A549 (cell line): ENCODE measurements at regions not wholly inside any gene's neighbourhood (a gene's known extent, or its start where the extent isn't known, plus 50 kb on each side); places are given as distances from the start of the nearest gene placed in this dataset.

ENCODE experiments used
- ATAC-seq, 2 experiments: fragments of 200-7000 bp in 1 of 2; fragments of >200 bp in 1 of 2; cut with Nextera tagmentation in 1 of 2; cut with Tn5 transposase in 1 of 2; 3 replicates each; pipeline versions ENCODE4 v1.8.0 to v1.9.1; 2018 to 2020; ENCODE audit warnings: mild to moderate bottlenecking in 1 of 2, moderate library complexity in 1 of 2
- CTCF ChIA-PET: fragments of 300-600 bp; sonication (Branson Sonifier 250); formaldehyde crosslinking; extraction: SDS; loops from one replicate; lab custom pipeline; 2021; ENCODE audit warnings: antibody characterized with exemption, inconsistent platforms; lab: Yijun Ruan, JAX
- POLR2A ChIA-PET: fragments of 350-600 bp; formaldehyde crosslinking; extraction: SDS; loops from one replicate; lab custom pipeline; 2021; ENCODE audit warnings: antibody characterized with exemption, inconsistent platforms; lab: Yijun Ruan, JAX
- DNase-seq, 2 experiments: peaks; one replicate each; pipeline versions ENCODE4 v3.0.0 to v3.0.0-alpha.2; 2011 to 2016; ENCODE audit warnings: low read depth in 1 of 2, low spot score in 1 of 2
- FAIRE-seq: peaks from 2 replicates; lab custom pipeline; 2011; peaks lifted over from hg19 to GRCh38; lab: Jason Lieb, UNC
- H3K27ac ChIP-seq, 2 experiments: fragments of >200 bp; sonication (Bioruptor Twin); formaldehyde crosslinking; 3 replicates each; pipeline ENCODE4 v1.5.1; 2016 to 2017
- H3K4me1 ChIP-seq: fragments of >200 bp; sonication (Bioruptor Twin); formaldehyde crosslinking; 3 replicates; pipeline ENCODE4 v1.6.1; 2016
- H3K4me2 ChIP-seq: fragments of >200 bp; sonication (Bioruptor Twin); formaldehyde crosslinking; 3 replicates; pipeline ENCODE4 v1.6.1; 2016
- H3K4me3 ChIP-seq: fragments of >200 bp; sonication (Bioruptor Twin); formaldehyde crosslinking; 3 replicates; pipeline ENCODE4 v1.5.1; 2016
- H3K9me3 ChIP-seq: fragments of >200 bp; sonication (Bioruptor Twin); formaldehyde crosslinking; 3 replicates; pipeline ENCODE4 v1.6.1; 2016
- CBX2 ChIP-seq: fragments of 200-600 bp; sonication (generic); IDR thresholded peaks from 2 replicates; pipeline ENCODE4 v1.6.1; 2016; ENCODE audit warnings: low read depth, mild to moderate bottlenecking, borderline replicate concordance
- CEBPB ChIP-seq, 2 experiments: fragments of >200 bp in 1 of 2; sonication (Bioruptor Twin) in 1 of 2; formaldehyde crosslinking in 1 of 2; IDR thresholded peaks; 2 replicates each; pipeline ENCODE4 v1.6.1; 2012 to 2016
- CHD4 ChIP-seq: fragments of 200-600 bp; sonication (generic); IDR thresholded peaks from 2 replicates; pipeline ENCODE4 v1.6.1; 2016; ENCODE audit warnings: antibody characterized with exemption, mild to moderate bottlenecking, borderline replicate concordance
- EHF ChIP-seq: fragments of 250-450 bp; sonication (Bioruptor Pico); IDR thresholded peaks from 2 replicates; pipeline ENCODE4 v1.5.0; 2020; ENCODE audit warnings: mild to moderate bottlenecking
- EP300 ChIP-seq, 2 experiments: fragments of >200 bp; sonication (Bioruptor Twin); formaldehyde crosslinking; IDR thresholded peaks; 2 replicates in 1 of 2; 3 replicates in 1 of 2; pipeline ENCODE4 v1.6.1; 2016 to 2017
- ESRRA ChIP-seq: fragments of 150-350 bp; IDR thresholded peaks from 2 replicates; pipeline ENCODE4 v1.6.1; 2014; ENCODE audit warnings: mild to moderate bottlenecking, low read length, borderline replicate concordance
- HDAC2 ChIP-seq: fragments of 200-600 bp; sonication (generic); IDR thresholded peaks from 2 replicates; pipeline ENCODE4 v1.6.1; 2016
- HEYL ChIP-seq: fragments of 250-450 bp; sonication (Bioruptor Pico); IDR thresholded peaks from 2 replicates; pipeline ENCODE4 v1.8.0; 2021; ENCODE audit warnings: mild to moderate bottlenecking, moderate library complexity
- HOXB5 ChIP-seq: fragments of 250-450 bp; sonication (Bioruptor Pico); IDR thresholded peaks from 2 replicates; pipeline ENCODE4 v1.5.0; 2020; ENCODE audit warnings: mild to moderate bottlenecking, moderate library complexity
- MYC ChIP-seq: IDR thresholded peaks from 2 replicates; pipeline ENCODE4 v1.6.1; 2012; ENCODE audit warnings: mild to moderate bottlenecking, inconsistent platforms, low read length, improper control_type of control experiment, borderline replicate concordance
- NFE2L2 ChIP-seq: fragments of 150-350 bp; conservative IDR thresholded peaks from 2 replicates; pipeline ENCODE4 v1.6.1; 2014; ENCODE audit warnings: low read length
- NPAS2 ChIP-seq: fragments of 250-450 bp; sonication (Bioruptor Pico); IDR thresholded peaks from 2 replicates; pipeline ENCODE4 v1.8.0; 2022; ENCODE audit warnings: mild to moderate bottlenecking, moderate library complexity, borderline replicate concordance
- POLR2A ChIP-seq: IDR thresholded peaks from 2 replicates; pipeline ENCODE4 v1.6.1; 2012; ENCODE audit warnings: mild to moderate bottlenecking, low read length
- RAD21 ChIP-seq, 2 experiments: fragments of >200 bp in 1 of 2; sonication (Bioruptor Twin) in 1 of 2; formaldehyde crosslinking in 1 of 2; IDR thresholded peaks in 1 of 2; conservative IDR thresholded peaks in 1 of 2; 2 replicates in 1 of 2; 3 replicates in 1 of 2; pipeline ENCODE4 v1.6.1; 2012 to 2018; ENCODE audit warnings: inconsistent platforms in 1 of 2
- RARB ChIP-seq: fragments of 250-450 bp; sonication (Bioruptor Pico); IDR thresholded peaks from 2 replicates; pipeline ENCODE4 v1.8.0; 2021; ENCODE audit warnings: mild to moderate bottlenecking, moderate library complexity
- RFX5 ChIP-seq: fragments of 450-650 bp; IDR thresholded peaks from 2 replicates; pipeline ENCODE4 v1.7.1; 2014; ENCODE audit warnings: antibody characterized with exemption, mild to moderate bottlenecking, moderate library complexity
- SMC3 ChIP-seq: fragments of >200 bp; sonication (Bioruptor Twin); formaldehyde crosslinking; IDR thresholded peaks from 3 replicates; pipeline ENCODE4 v1.6.1; 2018; ENCODE audit warnings: inconsistent platforms
- SREBF2 ChIP-seq: fragments of 450-650 bp; IDR thresholded peaks from 2 replicates; pipeline ENCODE4 v1.6.1; 2014; ENCODE audit warnings: mild to moderate bottlenecking, moderate library complexity
- TFCP2L1 ChIP-seq: fragments of 250-450 bp; sonication (Bioruptor Pico); IDR thresholded peaks from 2 replicates; pipeline ENCODE4 v1.5.0; 2021; ENCODE audit warnings: mild to moderate bottlenecking
- TP53 ChIP-seq: fragments of 250-450 bp; sonication (Bioruptor Pico); IDR thresholded peaks from 2 replicates; pipeline ENCODE4 v1.5.0; 2021; ENCODE audit warnings: mild to moderate bottlenecking, moderate library complexity
- ZFP36 ChIP-seq: fragments of 450-650 bp; IDR thresholded peaks from 2 replicates; pipeline ENCODE4 v1.6.1; 2014; ENCODE audit warnings: borderline replicate concordance; ENCODE audit not compliant: partially characterized antibody
- WGBS: methylation state at CpG from one replicate; pipeline ENCODE4 v1.1.6; 2017; ENCODE audit errors: missing lambda C conversion rate; 5-methylcytosine and 5-hydroxymethylcytosine counted together
- TF ChIP-seq, protein P1 (sequence below): fragments of 150-350 bp; IDR thresholded peaks from 2 replicates; pipeline ENCODE4 v1.6.1; 2014; ENCODE audit warnings: low read depth, mild to moderate bottlenecking, low read length
- TF ChIP-seq, protein P2 (sequence below): fragments of >200 bp; sonication (Bioruptor Twin); formaldehyde crosslinking; IDR thresholded peaks from 2 replicates; pipeline ENCODE4 v1.6.1; 2016
- TF ChIP-seq, protein P3 (sequence below): fragments of >200 bp; sonication (Bioruptor Twin); formaldehyde crosslinking; IDR thresholded peaks from 3 replicates; pipeline ENCODE4 v1.5.1; 2016
- TF ChIP-seq, protein P4 (sequence below): fragments of 450-650 bp; IDR thresholded peaks from 2 replicates; pipeline ENCODE4 v1.6.1; 2014; ENCODE audit warnings: antibody characterized with exemption

DNA sequence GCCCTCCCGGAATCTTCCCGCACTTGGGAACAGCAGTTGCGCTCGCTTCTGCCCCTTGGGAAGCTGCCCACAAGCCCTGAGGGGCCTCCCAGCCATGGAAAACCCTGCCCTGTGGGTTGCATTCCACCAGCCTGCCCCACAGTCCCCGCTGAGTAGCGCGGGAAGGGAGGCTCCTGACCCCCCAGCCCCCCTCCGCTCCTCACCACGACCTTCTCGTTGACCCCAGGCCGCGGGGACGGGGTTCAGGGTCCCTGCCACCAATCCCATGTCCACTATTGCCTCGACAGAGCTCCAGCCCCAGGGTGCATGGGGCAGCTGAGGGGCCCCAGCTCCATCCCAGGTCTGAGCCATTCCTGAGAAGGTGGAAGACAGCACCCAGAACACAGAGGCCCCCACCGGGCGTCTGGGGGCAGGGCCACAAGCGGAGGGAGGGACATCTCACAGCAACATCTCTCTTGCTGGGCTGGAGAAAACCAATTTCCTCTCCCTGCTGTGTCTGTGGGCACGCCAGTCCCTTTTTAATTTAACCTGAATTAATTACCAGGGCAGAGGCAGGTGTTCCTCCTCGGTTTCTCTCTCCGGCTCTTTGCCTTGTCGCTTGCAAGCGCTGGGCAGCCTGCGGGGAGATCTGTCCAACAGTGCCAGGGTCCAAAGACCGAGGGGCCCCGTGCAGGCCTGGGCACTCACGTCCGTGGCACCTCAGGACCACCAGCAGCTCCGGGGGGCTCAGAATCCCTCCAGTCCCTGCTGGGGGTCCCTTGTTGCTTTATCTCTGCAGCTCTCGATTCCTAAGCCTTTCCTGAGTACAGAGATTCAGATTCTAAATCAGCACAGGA is 57.9 kb downstream of the FOXL3 start:
- WGBS, result 65% methylated on average over 16 of the region's 29 CpGs
- TF ChIP-seq ZFP36, result no peak
- TF ChIP-seq HDAC2, result no peak
- TF ChIP-seq TP53 (CRISPR knock-in tag), result no peak
- no peak for TF ChIP-seq RFX5
- TF ChIP-seq SREBF2, result no peak
- no peak for TF ChIP-seq EP300 (IDR thresholded peaks at IDR 0.05)
- no peak for TF ChIP-seq EHF (CRISPR knock-in tag)
- no peak for TF ChIP-seq SMC3
- TF ChIP-seq, protein P1, sequence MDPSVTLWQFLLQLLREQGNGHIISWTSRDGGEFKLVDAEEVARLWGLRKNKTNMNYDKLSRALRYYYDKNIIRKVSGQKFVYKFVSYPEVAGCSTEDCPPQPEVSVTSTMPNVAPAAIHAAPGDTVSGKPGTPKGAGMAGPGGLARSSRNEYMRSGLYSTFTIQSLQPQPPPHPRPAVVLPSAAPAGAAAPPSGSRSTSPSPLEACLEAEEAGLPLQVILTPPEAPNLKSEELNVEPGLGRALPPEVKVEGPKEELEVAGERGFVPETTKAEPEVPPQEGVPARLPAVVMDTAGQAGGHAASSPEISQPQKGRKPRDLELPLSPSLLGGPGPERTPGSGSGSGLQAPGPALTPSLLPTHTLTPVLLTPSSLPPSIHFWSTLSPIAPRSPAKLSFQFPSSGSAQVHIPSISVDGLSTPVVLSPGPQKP, result no peak
- no peak for TF ChIP-seq CHD4
- no peak for TF ChIP-seq POLR2A
- TF ChIP-seq NPAS2 (CRISPR knock-in tag), result no peak
- no peak for TF ChIP-seq HEYL
- TF ChIP-seq, protein P2, sequence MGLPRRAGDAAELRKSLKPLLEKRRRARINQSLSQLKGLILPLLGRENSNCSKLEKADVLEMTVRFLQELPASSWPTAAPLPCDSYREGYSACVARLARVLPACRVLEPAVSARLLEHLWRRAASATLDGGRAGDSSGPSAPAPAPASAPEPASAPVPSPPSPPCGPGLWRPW, result no peak
- no peak for TF ChIP-seq CBX2
- no peak for TF ChIP-seq MYC
- DNase-seq (no peak), ATAC-seq (no peak), FAIRE-seq (no peak)
- Histone ChIP-seq H3K9me3 (no peaks in the 10 kb centered on the region), H3K4me2 (no peak overlapping the region), H3K27ac (no peak overlapping the region), H3K4me3 (no peak overlapping the region), H3K4me1 (no peaks in the 10 kb centered on the region)
- POLR2A ChIA-PET, result no interaction called here
- CTCF ChIA-PET, result interaction anchor here (1.1 to 1.8 kb wide), 2 partner anchors 16 to 289 kb away, joined by 3 to 4 read pairs; no protein-coding TSS in a partner anchor

DNA sequence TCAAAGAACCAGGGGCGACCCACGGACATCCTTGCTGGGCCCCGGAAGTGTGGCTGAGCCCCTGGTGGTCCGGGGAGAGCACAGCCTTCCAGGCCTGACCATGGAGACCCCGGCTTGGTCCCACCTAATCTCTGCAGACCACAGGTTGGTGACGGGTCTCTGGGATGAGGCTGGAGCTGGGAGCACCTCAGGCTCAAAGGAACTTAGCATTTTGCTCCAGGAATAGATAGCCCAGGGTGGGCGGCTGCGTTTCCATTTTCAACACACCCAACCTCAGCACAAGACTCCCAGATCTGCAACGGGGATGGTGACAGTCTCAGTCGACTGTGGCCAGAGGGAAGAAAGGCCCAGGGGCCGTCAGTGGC is 58.5 kb downstream of the FOXL3 start:
- ChIA-PET CTCF (interaction anchor here (1.1 to 1.8 kb wide), 2 partner anchors 17 to 288 kb away, joined by 3 to 4 read pairs; no protein-coding TSS in a partner anchor), POLR2A (no interaction called here)
- H3K4me3 ChIP-seq, result no peak overlapping the region
- H3K9me3 ChIP-seq, result no peaks in the 10 kb centered on the region
- H3K4me1 ChIP-seq, result no peaks in the 10 kb centered on the region
- no peak overlapping the region for H3K27ac ChIP-seq
- WGBS, result 47% methylated on average over 9 of the region's 11 CpGs
- ATAC-seq (peak in 1 of 2 experiments; percentile 34; a peak in 2 of 6 replicates), FAIRE-seq (no peak), DNase-seq (no peak)
- no peak overlapping the region for H3K4me2 ChIP-seq
- TF ChIP-seq MYC, result no peak
- TF ChIP-seq RAD21 (conservative IDR thresholded peaks at IDR 0.05 in 1 of 2, IDR thresholded peaks at IDR 0.05 in 1 of 2), result no peak
- TF ChIP-seq, protein P3, sequence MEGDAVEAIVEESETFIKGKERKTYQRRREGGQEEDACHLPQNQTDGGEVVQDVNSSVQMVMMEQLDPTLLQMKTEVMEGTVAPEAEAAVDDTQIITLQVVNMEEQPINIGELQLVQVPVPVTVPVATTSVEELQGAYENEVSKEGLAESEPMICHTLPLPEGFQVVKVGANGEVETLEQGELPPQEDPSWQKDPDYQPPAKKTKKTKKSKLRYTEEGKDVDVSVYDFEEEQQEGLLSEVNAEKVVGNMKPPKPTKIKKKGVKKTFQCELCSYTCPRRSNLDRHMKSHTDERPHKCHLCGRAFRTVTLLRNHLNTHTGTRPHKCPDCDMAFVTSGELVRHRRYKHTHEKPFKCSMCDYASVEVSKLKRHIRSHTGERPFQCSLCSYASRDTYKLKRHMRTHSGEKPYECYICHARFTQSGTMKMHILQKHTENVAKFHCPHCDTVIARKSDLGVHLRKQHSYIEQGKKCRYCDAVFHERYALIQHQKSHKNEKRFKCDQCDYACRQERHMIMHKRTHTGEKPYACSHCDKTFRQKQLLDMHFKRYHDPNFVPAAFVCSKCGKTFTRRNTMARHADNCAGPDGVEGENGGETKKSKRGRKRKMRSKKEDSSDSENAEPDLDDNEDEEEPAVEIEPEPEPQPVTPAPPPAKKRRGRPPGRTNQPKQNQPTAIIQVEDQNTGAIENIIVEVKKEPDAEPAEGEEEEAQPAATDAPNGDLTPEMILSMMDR, result no peak
- TF ChIP-seq CEBPB (IDR thresholded peaks at IDR 0.05), result no peak
- TF ChIP-seq RARB (CRISPR knock-in tag), result no peak
- no peak for TF ChIP-seq TFCP2L1 (CRISPR knock-in tag)
- no peak for TF ChIP-seq HOXB5 (CRISPR knock-in tag)
- TF ChIP-seq ESRRA, result no peak
- TF ChIP-seq, protein P4, sequence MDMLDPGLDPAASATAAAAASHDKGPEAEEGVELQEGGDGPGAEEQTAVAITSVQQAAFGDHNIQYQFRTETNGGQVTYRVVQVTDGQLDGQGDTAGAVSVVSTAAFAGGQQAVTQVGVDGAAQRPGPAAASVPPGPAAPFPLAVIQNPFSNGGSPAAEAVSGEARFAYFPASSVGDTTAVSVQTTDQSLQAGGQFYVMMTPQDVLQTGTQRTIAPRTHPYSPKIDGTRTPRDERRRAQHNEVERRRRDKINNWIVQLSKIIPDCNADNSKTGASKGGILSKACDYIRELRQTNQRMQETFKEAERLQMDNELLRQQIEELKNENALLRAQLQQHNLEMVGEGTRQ, result no peak
- TF ChIP-seq NFE2L2, result no peak
- TF ChIP-seq SREBF2, result no peak
